Stimulated activated CD4-positive, alpha-beta T cell treated with anti-CD3 and anti-CD28 coated beads, Interleukin-15, amount 100 ng/mL, for 24 hours (primary cell): ENCODE measurements at regions not wholly inside any gene's neighbourhood (a gene's known extent, or its start where the extent isn't known, plus 50 kb on each side); places are given as distances from the start of the nearest gene placed in this dataset.
"Not testable (repeated sequence)": the region's sequence is repeated elsewhere in the genome, so short reads cannot be mapped to it uniquely, and the experiment has no call there.

Source experiments
- DNase-seq: peaks from one replicate; pipeline ENCODE4 v3.0.0-alpha.2; 2020

DNA sequence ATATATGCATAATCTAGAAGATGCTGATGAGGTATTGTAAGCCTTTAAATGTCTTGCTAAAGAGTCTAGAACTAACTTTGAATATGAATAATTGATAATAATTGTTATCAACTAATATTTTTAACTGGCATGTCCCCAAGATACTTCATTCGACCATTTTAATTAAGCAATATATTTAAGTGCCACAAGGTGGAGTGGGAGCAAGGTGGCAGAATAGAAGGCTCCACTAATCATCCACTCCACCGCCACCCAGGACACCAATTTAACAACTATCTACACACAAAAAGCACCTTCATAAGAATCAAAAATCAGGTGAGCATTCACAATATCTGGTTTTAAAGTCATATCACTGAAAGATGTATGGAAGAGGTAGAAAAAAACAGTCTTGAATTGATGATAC is 409.6 kb downstream of the SEC23A start:
- no peak for DNase-seq

- no peak for DNase-seq
These were observed 413.1 kb upstream of the CLEC14A start for GRCh38 chr14:38669027-38669426.

- DNase-seq = no peak
These were observed 407.5 kb upstream of the CLEC14A start for GRCh38 chr14:38663382-38663781.

GRCh38 chr14:38662781-38663180 is 406.9 kb upstream of the CLEC14A start:
- no peak for DNase-seq

DNA sequence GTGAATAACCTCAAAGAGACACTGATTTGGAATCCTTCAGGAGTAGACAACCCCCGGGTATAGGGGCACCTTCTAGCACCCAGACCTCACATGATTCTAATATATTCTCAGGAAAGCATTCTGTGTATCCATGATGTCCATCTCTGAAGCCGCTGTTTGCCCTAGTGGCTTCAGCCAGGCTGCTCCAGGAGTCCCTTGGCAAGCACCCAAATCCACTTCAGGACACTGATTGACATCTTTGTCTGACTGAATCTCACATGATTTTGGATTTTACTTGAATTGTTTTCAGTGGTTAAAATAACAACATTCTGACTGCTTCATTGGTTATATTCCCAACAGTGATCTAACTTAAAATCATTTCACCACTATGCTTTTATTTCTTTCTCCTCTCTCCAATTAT is 390.5 kb upstream of the CLEC14A start:
- DNase-seq = no peak

DNA sequence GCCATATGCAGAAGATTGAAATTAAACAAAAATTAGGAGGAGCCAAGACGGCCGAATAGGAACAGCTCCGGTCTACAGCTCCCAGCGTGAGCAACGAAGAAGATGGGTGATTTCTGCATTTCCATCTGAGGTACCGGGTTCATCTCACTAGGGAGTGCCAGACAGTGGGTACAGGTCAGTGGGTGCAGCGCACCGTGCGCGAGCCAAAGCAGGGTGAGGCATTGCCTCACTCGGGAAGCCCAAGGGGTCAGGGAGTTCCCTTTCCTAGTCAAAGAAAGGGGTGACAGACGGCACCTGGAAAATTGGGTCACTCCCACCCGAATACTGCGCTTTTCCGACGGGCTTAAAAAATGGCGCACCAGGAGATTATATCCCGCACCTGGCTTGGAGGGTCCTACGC is 379.0 kb upstream of the CLEC14A start:
- not testable (repeated sequence) for DNase-seq

DNA sequence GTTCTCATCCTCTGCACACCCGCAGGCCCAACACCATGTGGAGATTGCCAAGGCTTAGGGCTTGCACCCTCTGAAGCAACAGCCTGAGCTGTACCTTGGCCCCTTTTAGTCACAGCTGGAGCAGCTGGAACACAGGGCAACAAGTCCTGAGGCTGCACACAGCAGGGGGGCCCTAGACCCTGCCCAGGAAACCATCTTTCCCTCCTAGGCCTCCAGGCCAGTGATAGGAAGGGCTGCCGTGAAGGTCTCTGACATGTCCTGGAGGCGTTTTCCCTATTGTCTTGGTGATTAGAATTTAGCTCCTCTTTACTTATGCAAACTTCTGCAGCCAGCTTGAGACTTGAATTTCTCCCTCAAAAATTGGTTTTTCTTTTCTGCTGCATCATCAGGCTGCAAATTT is 373.5 kb upstream of the CLEC14A start:
- DNase-seq = no peak

- DNase-seq = no peak
These were observed 371.3 kb upstream of the CLEC14A start for GRCh38 chr14:38627163-38627562.

- no peak for DNase-seq
These were observed 367.8 kb upstream of the CLEC14A start for GRCh38 chr14:38623661-38624060.

GRCh38 chr14:38618514-38618913 is 362.6 kb upstream of the CLEC14A start:
- DNase-seq = no peak

- no peak for DNase-seq
These were observed 361.1 kb upstream of the CLEC14A start for GRCh38 chr14:38616959-38617358.

DNA sequence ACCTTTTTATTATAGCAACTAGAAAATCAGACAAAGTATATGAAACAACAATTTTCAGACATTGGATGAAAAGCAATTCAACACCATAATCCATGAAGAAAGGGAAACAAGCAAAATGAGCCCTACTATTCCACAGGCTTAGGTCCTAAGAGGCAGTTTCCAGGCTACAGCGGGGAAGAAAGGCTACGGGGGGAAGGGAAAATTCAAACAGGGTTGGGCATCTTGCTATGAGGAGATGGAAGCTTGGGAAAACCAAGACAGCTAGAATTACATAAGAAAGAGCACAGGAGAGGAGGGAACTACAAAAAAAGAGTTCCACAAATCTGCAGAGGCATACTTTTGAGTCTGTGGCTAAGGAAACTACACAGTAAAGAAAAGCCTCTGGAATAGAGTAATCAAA is 356.0 kb upstream of the CLEC14A start:
- DNase-seq = no peak

- no peak for DNase-seq
These were observed 352.4 kb upstream of the CLEC14A start for GRCh38 chr14:38608244-38608643.

DNA sequence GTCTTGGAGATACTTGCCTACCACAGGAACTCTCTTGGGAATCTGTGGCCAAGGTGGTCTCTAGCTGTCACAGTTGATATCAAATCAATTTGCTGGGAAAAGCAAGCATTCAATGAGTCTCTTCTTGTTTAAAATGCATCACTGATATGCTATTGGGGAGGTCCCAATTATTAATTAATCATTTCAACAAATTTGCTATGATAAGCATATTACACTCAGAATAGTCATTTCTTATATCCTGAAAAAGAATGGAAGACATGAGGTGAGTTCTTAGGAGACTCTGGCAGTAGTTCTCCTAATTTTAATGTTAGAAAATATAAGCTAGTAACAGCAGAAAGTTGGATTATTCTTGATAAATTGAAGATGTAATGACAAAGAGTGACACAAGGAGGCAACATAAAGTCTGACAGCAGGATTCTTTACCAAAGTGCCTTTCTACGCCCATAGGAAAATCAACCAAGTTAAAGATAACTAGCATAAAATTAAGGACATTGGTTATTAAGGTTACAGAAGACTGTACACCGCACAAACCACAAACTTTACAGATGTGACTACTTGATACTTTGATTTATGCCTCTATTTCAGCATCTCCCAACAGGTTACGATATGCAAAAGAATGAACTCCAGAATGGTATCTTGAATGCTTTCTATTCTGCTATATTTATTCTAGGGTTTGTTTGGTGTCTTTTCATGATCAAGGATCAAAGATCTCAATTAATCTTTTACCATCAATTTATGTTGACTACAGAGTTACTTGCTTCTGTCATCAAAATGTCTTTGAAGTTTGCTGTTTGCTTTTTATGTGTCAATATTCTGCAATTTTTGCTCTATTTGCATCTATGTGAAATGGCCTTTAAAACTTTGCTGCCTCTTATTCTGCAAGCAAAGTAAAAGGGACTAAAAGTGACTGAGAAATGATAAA is 349.6 kb upstream of the CLEC14A start:
- no peak for DNase-seq

GRCh38 chr14:38600572-38600971 is 344.7 kb upstream of the CLEC14A start:
- DNase-seq = not testable (repeated sequence)

DNA sequence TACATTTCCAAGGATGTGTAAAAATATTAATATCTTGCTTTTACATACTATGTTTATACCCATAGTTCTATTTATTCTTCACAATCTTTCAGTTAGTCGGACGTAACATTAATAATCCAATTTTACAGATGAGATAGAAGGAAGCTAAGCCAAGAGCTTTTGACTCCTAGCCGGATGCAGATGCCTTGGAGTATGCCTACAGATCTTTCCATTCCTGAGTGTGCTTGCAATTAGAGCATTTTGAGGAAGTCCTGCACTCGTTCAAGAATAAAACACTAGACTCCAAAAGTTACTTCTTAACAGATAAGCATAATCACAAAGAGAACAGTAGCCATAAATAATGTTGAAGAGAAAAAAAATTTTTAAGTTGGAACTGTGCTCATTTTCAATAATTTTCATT is 337.6 kb upstream of the CLEC14A start:
- DNase-seq = no peak

DNA sequence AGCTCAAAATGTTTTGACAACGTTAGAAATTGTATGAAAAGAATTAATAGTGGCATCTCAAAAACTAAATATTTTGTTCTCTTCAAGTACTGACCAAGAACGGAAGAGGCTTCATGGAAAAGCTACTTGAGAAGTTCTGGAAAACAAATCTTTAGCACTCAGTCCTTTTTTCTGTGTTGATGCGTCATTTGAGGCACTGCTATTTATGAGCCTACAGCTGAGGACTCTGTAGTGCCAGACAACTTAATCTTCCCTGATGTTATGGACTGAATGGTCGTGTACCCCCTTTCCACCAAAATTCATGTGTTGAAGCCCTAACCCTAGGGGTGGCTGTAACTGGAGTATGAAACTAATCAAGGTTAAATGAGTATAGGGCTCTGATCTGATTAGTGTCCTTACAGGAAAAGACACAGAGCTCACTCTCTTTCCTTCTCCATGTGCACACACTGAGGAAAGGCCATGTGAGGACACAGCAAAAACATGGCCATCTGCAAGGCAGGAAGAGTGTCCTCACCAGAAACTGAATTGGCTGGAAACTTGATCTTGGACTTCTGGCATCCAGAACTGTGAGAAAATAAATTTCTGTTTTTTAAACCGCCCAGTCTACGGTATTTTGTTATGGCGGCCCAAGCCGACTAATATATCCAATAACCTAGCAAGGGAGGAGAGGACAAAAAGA is 337.0 kb upstream of the CLEC14A start:
- DNase-seq = no peak

DNA sequence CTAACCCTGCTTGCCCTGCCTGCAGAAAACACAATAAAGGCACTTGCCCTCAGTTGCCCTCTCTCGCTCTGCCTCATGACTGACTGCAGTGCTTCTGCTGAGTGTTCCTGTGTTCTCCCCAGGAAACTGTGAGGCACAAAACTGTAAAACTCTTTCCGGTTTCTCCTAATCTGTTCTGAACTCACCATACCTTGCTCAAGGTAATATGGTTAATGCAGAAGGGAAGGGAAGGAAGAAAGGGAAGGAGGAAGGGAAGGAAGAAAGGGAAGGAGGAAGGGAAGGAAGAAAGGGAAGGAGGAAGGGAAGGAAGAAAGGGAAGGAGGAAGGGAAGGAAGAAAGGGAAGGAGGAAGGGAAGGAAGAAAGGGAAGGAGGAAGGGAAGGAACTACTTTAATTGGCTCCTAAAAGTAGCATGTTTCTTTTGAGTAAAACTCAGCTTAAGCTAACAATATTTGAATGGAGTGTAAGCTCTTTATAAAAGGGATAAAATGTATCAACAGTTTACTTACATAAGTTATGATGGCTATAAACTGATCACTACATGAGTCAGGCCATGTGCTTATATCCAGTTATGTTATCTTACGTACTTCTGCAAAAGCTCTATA is 334.0 kb upstream of the CLEC14A start:
- no peak for DNase-seq

GRCh38 chr14:38583471-38583870 is 327.6 kb upstream of the CLEC14A start:
- DNase-seq = no peak

GRCh38 chr14:38578278-38578681 is 322.4 kb upstream of the CLEC14A start:
- DNase-seq = no peak

- no peak for DNase-seq
These were observed 311.8 kb upstream of the CLEC14A start for GRCh38 chr14:38567703-38568102.

- no peak for DNase-seq
These were observed 305.8 kb upstream of the CLEC14A start for GRCh38 chr14:38561657-38562056.

DNA sequence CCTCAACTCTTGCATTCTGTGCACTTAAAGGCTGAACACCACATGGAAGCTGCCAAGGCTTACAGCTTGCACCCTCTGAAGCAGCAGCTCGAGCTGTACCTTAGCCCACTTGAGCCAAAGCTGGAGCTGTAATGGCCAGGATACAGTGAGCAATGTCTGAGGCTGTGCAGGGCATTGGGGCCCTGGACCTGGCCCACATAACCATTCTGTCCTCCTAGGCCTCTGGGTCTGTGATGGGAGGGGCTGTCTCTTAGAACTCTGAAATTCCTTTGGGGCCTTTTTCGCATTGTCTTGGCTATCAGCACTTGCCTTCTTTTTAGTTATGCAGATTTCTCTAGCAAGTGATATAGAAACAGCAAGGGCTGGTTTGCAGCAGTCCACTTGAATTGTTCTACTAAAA is 303.8 kb upstream of the CLEC14A start:
- DNase-seq = no peak

- DNase-seq = not testable (repeated sequence)
These were observed 301.5 kb upstream of the CLEC14A start for GRCh38 chr14:38557391-38557790.
